Hepatocyte (in vitro differentiated cells): ENCODE measurements at regions not wholly inside any gene's neighbourhood (a gene's known extent, or its start where the extent isn't known, plus 50 kb on each side); places are given as distances from the start of the nearest gene placed in this dataset.

Source experiments
- EZH2 ChIP-seq: fragments of 200-600 bp; sonication (generic); IDR thresholded peaks from 2 replicates; pipeline ENCODE4 v1.6.1; 2016; ENCODE audit warnings: antibody characterized with exemption, mild to moderate bottlenecking, borderline replicate concordance
- EZH2phosphoT487 ChIP-seq: fragments of 200-600 bp; sonication (generic); IDR thresholded peaks from one replicate; pipeline ENCODE4 v1.6.1; 2018; ENCODE audit warnings: antibody characterized with exemption, mild to moderate bottlenecking, low read depth, moderate library complexity; ENCODE audit not compliant: unreplicated experiment, severe bottlenecking

DNA sequence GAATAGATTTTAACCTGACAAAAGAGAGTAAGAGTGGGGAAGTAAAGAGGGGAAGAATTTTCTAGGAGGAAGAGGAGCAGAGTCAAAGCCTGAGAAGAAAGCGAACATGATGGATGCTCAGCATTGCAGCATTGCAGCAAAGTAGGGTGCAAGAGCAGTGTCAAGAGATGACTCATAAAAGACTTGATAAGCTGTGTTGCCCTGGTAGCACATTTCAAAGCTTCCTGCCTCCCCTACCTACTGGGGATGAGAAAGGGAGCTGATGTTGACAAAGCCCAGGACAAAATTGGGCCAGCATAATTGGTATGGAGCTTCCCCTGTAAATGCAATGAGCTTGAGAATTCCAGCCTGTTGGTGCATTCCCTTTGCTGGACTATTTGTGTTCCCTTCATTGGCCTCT lies 121.6 kb upstream of the ST8SIA2 start:
- TF ChIP-seq EZH2 (no peak), EZH2phosphoT487 (no peak)
